ENCODE measurements at regions not wholly inside any gene's neighbourhood (a gene's known extent, or its start where the extent isn't known, plus 50 kb on each side); places are given as distances from the start of the nearest gene placed in this dataset.

- H3K9me3 Mint-ChIP-seq (ENCODE audit: unreplicated experiment), result no peaks in the 10 kb centered on the region
- peaks cover 3% of the 10 kb centered on the region for H3K4me1 Mint-ChIP-seq (ENCODE audit: low read depth, unreplicated experiment)
- no peak overlapping the region for H3K27ac Mint-ChIP-seq (ENCODE audit: unreplicated experiment)
- no peak overlapping the region for H3K4me3 Mint-ChIP-seq (ENCODE audit: unreplicated experiment)
- H3K27me3 Mint-ChIP-seq (ENCODE audit: unreplicated experiment), result no peaks in the 10 kb centered on the region
- no peak for DNase-seq
- no peak for TF ChIP-seq CTCF (IDR thresholded peaks at IDR 0.05; ENCODE audit: partially characterized antibody, unreplicated experiment)
- H3K36me3 Mint-ChIP-seq (ENCODE audit: unreplicated experiment), result no peaks in the 10 kb centered on the region
These were observed 150.2 kb upstream of the CDK1 start for GRCh38 chr10:60627778-60628748.

- Mint-ChIP-seq H3K4me1 (ENCODE audit: low read depth, unreplicated experiment) (peaks cover 3% of the 10 kb centered on the region), H3K4me3 (ENCODE audit: unreplicated experiment) (no peak overlapping the region), H3K36me3 (ENCODE audit: unreplicated experiment) (no peaks in the 10 kb centered on the region), H3K27ac (ENCODE audit: unreplicated experiment) (no peak overlapping the region), H3K9me3 (ENCODE audit: unreplicated experiment) (no peaks in the 10 kb centered on the region), H3K27me3 (ENCODE audit: unreplicated experiment) (no peaks in the 10 kb centered on the region)
- TF ChIP-seq CTCF (IDR thresholded peaks at IDR 0.05; ENCODE audit: partially characterized antibody, unreplicated experiment), result no peak
- no peak for DNase-seq
These were observed 152.2 kb upstream of the CDK1 start for GRCh38 chr10:60626037-60626436.

GRCh38 chr10:60623627-60624026 is 154.7 kb upstream of the CDK1 start:
- Mint-ChIP-seq H3K9me3 (ENCODE audit: unreplicated experiment) (no peaks in the 10 kb centered on the region), H3K27ac (ENCODE audit: unreplicated experiment) (no peak overlapping the region), H3K4me3 (ENCODE audit: unreplicated experiment) (no peak overlapping the region), H3K36me3 (ENCODE audit: unreplicated experiment) (no peaks in the 10 kb centered on the region), H3K27me3 (ENCODE audit: unreplicated experiment) (no peaks in the 10 kb centered on the region), H3K4me1 (ENCODE audit: low read depth, unreplicated experiment) (peaks cover 3% of the 10 kb centered on the region)
- DNase-seq, result no peak
- no peak for TF ChIP-seq CTCF (IDR thresholded peaks at IDR 0.05; ENCODE audit: partially characterized antibody, unreplicated experiment)

GRCh38 chr10:60621018-60621417 is 157.3 kb upstream of the CDK1 start:
- Mint-ChIP-seq H3K4me3 (ENCODE audit: unreplicated experiment) (no peak overlapping the region), H3K27me3 (ENCODE audit: unreplicated experiment) (no peaks in the 10 kb centered on the region), H3K4me1 (ENCODE audit: low read depth, unreplicated experiment) (no peaks in the 10 kb centered on the region), H3K27ac (ENCODE audit: unreplicated experiment) (no peak overlapping the region), H3K9me3 (ENCODE audit: unreplicated experiment) (no peaks in the 10 kb centered on the region), H3K36me3 (ENCODE audit: unreplicated experiment) (no peaks in the 10 kb centered on the region)
- DNase-seq, result no peak
- TF ChIP-seq CTCF (IDR thresholded peaks at IDR 0.05; ENCODE audit: partially characterized antibody, unreplicated experiment), result no peak

GRCh38 chr10:60618861-60619260 is 159.4 kb upstream of the CDK1 start:
- Mint-ChIP-seq H3K27me3 (ENCODE audit: unreplicated experiment) (no peaks in the 10 kb centered on the region), H3K9me3 (ENCODE audit: unreplicated experiment) (peaks cover 1% of the 10 kb centered on the region), H3K4me1 (ENCODE audit: low read depth, unreplicated experiment) (peaks cover 2% of the 10 kb centered on the region), H3K4me3 (ENCODE audit: unreplicated experiment) (no peak overlapping the region), H3K36me3 (ENCODE audit: unreplicated experiment) (no peaks in the 10 kb centered on the region), H3K27ac (ENCODE audit: unreplicated experiment) (no peak overlapping the region)
- TF ChIP-seq CTCF (IDR thresholded peaks at IDR 0.05; ENCODE audit: partially characterized antibody, unreplicated experiment), result no peak
- DNase-seq, result no peak
